Lung (tissue), 11 donors: ENCODE measurements at regions not wholly inside any gene's neighbourhood (a gene's known extent, or its start where the extent isn't known, plus 50 kb on each side); places are given as distances from the start of the nearest gene placed in this dataset.

Experiments used
- ATAC-seq: fragments of 200-7000 bp; cut with Tn5 transposase; one replicate; pipeline ENCODE4 v1.9.1; 2020; ENCODE audit warnings: moderate number of reproducible peaks; ENCODE audit not compliant: insufficient read depth, low FRiP score
- DNase-seq, 3 donors: peaks; one replicate each; pipeline ENCODE4 v3.0.0-alpha.2; 2013 to 2017
- H3K27ac ChIP-seq, 2 donors: one replicate each; pipeline ENCODE4 v1.5.1; 2013; ENCODE audit warnings: mild to moderate bottlenecking in 2 of 2, moderate library complexity in 2 of 2, control low read depth in 1 of 2, inconsistent platforms in 1 of 2, low read depth in 1 of 2, low read length in 1 of 2
- H3K27me3 ChIP-seq, 3 donors: one replicate each; pipeline ENCODE4 v1.5.1; 2013; ENCODE audit warnings: low read length in 2 of 3; ENCODE audit not compliant: control insufficient read depth in 3 of 3, insufficient read depth in 3 of 3
- H3K36me3 ChIP-seq, 4 donors: one replicate each; pipeline ENCODE4 v1.5.1; 2013; ENCODE audit warnings: low read length in 4 of 4, mild to moderate bottlenecking in 1 of 4, moderate library complexity in 1 of 4; ENCODE audit not compliant: control insufficient read depth in 4 of 4, insufficient read depth in 4 of 4
- H3K4me1 ChIP-seq, 5 donors: one replicate each; pipeline ENCODE4 v1.5.1; 2013; ENCODE audit warnings: low read length in 5 of 5, mild to moderate bottlenecking in 2 of 5, moderate library complexity in 1 of 5; ENCODE audit not compliant: control insufficient read depth in 5 of 5, insufficient read depth in 5 of 5
- H3K4me3 ChIP-seq: one replicate; pipeline ENCODE4 v1.5.1; 2013; ENCODE audit warnings: mild to moderate bottlenecking, control low read depth, moderate library complexity
- H3K9ac ChIP-seq, 2 donors: one replicate each; pipeline ENCODE4 v1.5.1; 2013; ENCODE audit warnings: low read length in 2 of 2, control low read depth in 1 of 2; ENCODE audit not compliant: insufficient read depth in 1 of 2
- H3K9me3 ChIP-seq, 4 donors: one replicate each; pipeline ENCODE4 v1.5.1; 2013; ENCODE audit warnings: low read length in 3 of 4, mild to moderate bottlenecking in 1 of 4, moderate library complexity in 1 of 4; ENCODE audit not compliant: control insufficient read depth in 4 of 4, insufficient read depth in 3 of 4
- WGBS, 2 donors: extraction: QIAGEN DNeasy Blood & Tissue Kit; methylation state at CpG; one replicate each; pipeline ENCODE4 v1.1.7; 2013; 5-methylcytosine and 5-hydroxymethylcytosine counted together
- TF ChIP-seq, protein P1 (sequence below): IDR thresholded peaks from 2 replicates; pipeline ENCODE4 v1.5.1; 2012; ENCODE audit warnings: mild to moderate bottlenecking; ENCODE audit errors: control extremely low read depth, extremely low read depth
- donor health status: control.
- donor health status: control.
- donor health status: Bipolar disorder and iron deficiency.
- donor health status: healthy.
- donor health status: DM: yes; HTN: yes; CAD: no.

DNA sequence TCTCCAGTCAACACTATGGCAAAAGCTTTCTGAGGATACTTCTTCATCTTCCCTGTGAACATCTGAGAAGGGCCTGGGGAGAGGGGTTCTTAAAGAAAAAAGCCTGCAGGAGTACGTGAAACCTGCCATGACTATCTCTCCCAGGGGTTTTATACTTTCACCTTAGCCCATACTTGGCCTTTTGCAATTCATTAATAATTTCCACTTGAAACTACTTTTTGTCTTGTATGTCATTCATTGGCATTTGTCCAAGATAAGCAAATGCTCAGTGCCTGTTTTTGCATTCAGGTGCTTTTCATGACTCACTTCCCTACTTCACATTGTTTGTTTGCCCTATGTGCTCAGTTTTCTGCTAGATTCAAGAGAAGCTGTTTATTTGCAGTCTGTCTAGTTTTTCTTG, 580.3 kb upstream of the GJE1 start:
- TF ChIP-seq, protein P1, sequence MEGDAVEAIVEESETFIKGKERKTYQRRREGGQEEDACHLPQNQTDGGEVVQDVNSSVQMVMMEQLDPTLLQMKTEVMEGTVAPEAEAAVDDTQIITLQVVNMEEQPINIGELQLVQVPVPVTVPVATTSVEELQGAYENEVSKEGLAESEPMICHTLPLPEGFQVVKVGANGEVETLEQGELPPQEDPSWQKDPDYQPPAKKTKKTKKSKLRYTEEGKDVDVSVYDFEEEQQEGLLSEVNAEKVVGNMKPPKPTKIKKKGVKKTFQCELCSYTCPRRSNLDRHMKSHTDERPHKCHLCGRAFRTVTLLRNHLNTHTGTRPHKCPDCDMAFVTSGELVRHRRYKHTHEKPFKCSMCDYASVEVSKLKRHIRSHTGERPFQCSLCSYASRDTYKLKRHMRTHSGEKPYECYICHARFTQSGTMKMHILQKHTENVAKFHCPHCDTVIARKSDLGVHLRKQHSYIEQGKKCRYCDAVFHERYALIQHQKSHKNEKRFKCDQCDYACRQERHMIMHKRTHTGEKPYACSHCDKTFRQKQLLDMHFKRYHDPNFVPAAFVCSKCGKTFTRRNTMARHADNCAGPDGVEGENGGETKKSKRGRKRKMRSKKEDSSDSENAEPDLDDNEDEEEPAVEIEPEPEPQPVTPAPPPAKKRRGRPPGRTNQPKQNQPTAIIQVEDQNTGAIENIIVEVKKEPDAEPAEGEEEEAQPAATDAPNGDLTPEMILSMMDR: no peak
- Histone ChIP-seq H3K27ac (peak overlapping the region in 1 of 2 donors; percentile 45), H3K4me3 (no peak overlapping the region), H3K4me1 (peaks cover 0 to 9% (median 0%) of the 10 kb centered on the region in 5 donors), H3K27me3 (no peaks in the 10 kb centered on the region), H3K36me3 (peaks cover 0 to 2% (median 0%) of the 10 kb centered on the region in 4 donors), H3K9me3 (no peaks in the 10 kb centered on the region), H3K9ac (no peak overlapping the region)
- peak in 2 of 3 donors; percentile 60 to 69 for DNase-seq
- ATAC-seq: peak; percentile 47
- 64 to 79% methylated on average over 1 of the region's 1 CpG for WGBS, 2 donors

DNA sequence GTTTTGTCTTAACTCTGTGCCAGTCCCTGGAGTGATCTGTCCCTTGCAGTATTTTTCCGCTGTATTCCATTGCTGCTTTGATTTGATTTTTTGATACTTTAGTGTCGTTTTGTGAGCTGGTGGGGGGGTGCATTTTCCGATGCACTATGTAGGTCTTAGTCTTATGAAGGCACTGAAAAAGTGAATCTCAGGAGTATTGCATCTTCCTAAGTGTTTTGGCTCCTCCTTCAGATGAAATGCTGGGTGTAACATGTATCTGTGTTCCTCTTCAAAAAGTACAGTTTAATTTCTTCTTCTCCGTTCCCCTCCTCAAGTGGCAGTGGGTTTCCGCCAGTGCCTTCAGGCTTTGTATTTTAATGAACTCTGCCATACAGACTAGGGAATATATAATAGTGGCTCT, 580.7 kb upstream of the GJE1 start:
- no peak for ATAC-seq
- Histone ChIP-seq H3K36me3 (peaks cover 0 to 2% (median 0%) of the 10 kb centered on the region in 4 donors), H3K27me3 (no peaks in the 10 kb centered on the region), H3K9me3 (no peaks in the 10 kb centered on the region), H3K4me3 (no peak overlapping the region), H3K4me1 (peaks cover 0 to 9% (median 0%) of the 10 kb centered on the region in 5 donors), H3K27ac (peak overlapping the region in 1 of 2 donors; percentile 45), H3K9ac (no peak overlapping the region)
- TF ChIP-seq, protein P1: no peak
- 88 to 96% methylated on average over 5 of the region's 5 CpGs for WGBS, 2 donors
- DNase-seq: no peak

DNA sequence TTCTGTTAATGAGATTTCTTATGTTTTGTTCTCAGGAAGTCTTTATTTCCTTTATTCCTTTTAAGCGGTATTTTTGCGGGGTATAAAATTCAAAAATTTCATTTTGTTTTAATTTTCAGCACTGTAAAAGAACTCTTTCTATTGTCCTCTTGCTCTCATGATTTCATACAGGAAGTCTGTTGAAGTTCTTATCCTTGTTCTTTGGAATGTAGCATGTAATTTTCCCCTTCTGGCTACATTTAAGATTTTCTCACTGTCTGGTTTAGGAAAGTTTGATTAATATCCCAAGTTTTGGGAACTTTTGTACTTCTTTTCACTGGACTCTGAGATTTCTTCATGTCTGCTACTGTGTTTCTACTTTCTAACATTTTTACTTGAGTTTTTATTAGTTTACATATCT, 581.4 kb upstream of the GJE1 start:
- no peak for DNase-seq

More for the DNA sequence above, 581.4 kb upstream of the GJE1 start:
- no peak for ATAC-seq
- H3K27ac ChIP-seq: no peak overlapping the region
- H3K9ac ChIP-seq: no peak overlapping the region
- no peaks in the 10 kb centered on the region for H3K9me3 ChIP-seq
- peaks cover 0 to 9% (median 0%) of the 10 kb centered on the region in 5 donors for H3K4me1 ChIP-seq
- TF ChIP-seq, protein P1: no peak
- 91 to 96% methylated on average over 2 of the region's 2 CpGs for WGBS, 2 donors
- peaks cover 0 to 2% (median 0%) of the 10 kb centered on the region in 4 donors for H3K36me3 ChIP-seq
- no peak overlapping the region for H3K4me3 ChIP-seq
- H3K27me3 ChIP-seq: no peaks in the 10 kb centered on the region
